Right lobe of liver (tissue), 4 donors: ENCODE measurements at regions not wholly inside any gene's neighbourhood (a gene's known extent, or its start where the extent isn't known, plus 50 kb on each side); places are given as distances from the start of the nearest gene placed in this dataset.

Source experiments
- POLR2A ChIP-seq: fragments of 450-650 bp; IDR thresholded peaks from one replicate; pipeline ENCODE4 v1.6.1; 2017; ENCODE audit warnings: antibody characterized with exemption, mild to moderate bottlenecking
- TF ChIP-seq, protein P1 (sequence below), 4 donors: fragments of 200-600 bp in 3 of 4; fragments of 450-650 bp in 1 of 4; IDR thresholded peaks; one replicate each; pipeline versions ENCODE4 v1.5.1 to v1.8.0; 2016 to 2022; ENCODE audit warnings: antibody characterized with exemption in 4 of 4, mild to moderate bottlenecking in 2 of 4
- donor health status: DM: no; HTN: no; CAD: no.
- donor health status: DM: no; HTN: no; CAD: no.
- donor health status: DM: no; HTN: yes; CAD: no.

DNA sequence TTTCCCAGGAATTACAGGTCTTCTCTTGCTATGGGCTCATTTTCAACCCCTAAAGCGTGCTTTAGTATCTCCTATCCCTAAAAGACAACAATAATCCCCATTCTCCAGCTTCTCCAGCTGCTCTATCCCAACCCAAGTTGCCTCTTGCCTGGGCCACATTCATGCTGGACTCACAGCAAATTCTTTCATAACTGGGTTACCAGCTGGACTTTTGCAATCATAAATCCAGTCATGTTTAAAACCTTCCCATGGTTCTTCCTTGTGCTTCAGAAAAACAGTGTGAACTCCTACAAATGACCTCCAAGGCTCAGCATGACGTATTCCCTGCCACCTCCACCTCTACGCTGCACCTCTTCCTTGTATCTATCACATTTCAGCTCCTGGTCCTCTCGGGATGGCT, 346.9 kb downstream of the GADD45G start:
- TF ChIP-seq, protein P1, sequence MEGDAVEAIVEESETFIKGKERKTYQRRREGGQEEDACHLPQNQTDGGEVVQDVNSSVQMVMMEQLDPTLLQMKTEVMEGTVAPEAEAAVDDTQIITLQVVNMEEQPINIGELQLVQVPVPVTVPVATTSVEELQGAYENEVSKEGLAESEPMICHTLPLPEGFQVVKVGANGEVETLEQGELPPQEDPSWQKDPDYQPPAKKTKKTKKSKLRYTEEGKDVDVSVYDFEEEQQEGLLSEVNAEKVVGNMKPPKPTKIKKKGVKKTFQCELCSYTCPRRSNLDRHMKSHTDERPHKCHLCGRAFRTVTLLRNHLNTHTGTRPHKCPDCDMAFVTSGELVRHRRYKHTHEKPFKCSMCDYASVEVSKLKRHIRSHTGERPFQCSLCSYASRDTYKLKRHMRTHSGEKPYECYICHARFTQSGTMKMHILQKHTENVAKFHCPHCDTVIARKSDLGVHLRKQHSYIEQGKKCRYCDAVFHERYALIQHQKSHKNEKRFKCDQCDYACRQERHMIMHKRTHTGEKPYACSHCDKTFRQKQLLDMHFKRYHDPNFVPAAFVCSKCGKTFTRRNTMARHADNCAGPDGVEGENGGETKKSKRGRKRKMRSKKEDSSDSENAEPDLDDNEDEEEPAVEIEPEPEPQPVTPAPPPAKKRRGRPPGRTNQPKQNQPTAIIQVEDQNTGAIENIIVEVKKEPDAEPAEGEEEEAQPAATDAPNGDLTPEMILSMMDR (IDR thresholded peaks at IDR 0.05): no peak
- TF ChIP-seq POLR2A: no peak
